G401 (cell line): ENCODE measurements at regions not wholly inside any gene's neighbourhood (a gene's known extent, or its start where the extent isn't known, plus 50 kb on each side); places are given as distances from the start of the nearest gene placed in this dataset.

ENCODE experiments used
- DNase-seq: peaks from one replicate; pipeline ENCODE4 v3.0.0-alpha.2; 2015; ENCODE audit warnings: low spot score
- in situ Hi-C: cut with HindIII; loops from 2 replicates; pipeline ENCODE4 v1.10.0; 2016; ENCODE audit warnings: low sequenced_read_pairs, mixed read lengths

GRCh38 chr2:56086336-56086735 is 97.5 kb upstream of the CCDC85A start:
- in situ Hi-C loops, result no loop called here
- DNase-seq, result no peak

DNA sequence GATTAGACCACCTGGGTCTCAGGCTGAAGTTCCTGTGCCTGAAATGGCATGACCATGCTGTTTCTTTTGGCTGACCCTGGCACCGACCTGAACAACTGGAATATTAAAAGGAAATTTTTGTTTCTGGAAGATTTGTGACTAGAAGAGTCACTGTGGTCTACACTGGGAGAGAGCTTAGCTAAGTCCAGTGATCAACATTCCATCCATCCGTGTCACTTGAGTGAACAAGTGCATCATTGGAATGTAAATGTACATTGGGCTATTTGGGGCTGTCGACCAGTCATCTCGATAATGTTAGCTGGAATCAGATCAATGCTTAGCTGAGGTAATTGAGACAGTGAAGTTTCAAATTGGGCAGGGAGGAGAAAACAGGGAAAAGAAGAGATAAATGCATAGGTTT is 95.4 kb upstream of the CCDC85A start:
- no peak for DNase-seq
- in situ Hi-C loops, result no loop called here

- in situ Hi-C loops, result no loop called here
Measured at GRCh38 chr2:56089931-56090330, 93.9 kb upstream of the CCDC85A start.

DNA sequence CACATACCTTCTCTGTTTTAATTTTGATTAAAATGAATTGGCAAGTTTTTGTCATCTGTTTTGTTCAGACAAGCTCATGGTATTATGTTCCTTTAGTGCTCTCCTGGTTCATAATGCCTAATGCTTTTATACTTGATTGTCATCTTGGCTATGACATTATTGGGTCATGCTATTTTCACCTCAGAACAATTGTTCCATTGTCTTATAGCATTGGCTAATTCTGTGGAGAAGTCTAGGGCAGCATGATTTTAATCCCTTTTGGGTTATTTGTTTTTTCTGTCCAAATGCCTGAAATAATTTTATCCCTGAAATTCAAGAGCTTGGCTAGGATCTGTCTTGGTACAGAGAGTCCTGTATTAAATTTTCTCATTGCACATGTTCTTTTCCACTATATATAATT is 83.8 kb upstream of the CCDC85A start:
- DNase-seq, result no peak
- in situ Hi-C loops, result no loop called here

More at GRCh38 chr2:56089931-56090330, 93.9 kb upstream of the CCDC85A start:
- no peak for DNase-seq

- in situ Hi-C loops, result no loop called here
Measured at GRCh38 chr2:56100791-56101312, 82.9 kb upstream of the CCDC85A start.

GRCh38 chr2:56102098-56102497 is 81.7 kb upstream of the CCDC85A start:
- no peak for DNase-seq
- in situ Hi-C loops, result no loop called here

More at GRCh38 chr2:56100791-56101312, 82.9 kb upstream of the CCDC85A start:
- no peak for DNase-seq

- no peak for DNase-seq
- in situ Hi-C loops, result no loop called here
Measured at GRCh38 chr2:56102866-56103265, 80.9 kb upstream of the CCDC85A start.

DNA sequence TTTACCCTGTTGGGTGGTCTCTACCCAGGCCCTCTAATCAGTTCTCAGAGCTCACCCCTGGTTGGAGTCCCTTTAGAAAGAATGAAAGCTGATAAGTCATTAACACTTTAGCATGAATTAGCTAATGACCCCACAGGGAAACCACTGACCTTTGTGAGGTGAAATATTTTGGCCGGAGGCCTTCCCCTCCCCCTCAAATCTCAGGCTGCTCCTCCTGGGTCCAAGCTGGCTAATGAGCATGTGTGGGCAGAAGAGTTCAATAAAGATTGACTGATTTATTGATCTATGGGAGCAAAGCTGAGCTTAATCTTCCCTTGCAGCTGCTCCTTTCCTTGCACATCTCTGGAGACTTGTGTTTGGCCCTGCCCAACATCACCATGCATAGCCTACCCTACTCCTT is 78.8 kb upstream of the CCDC85A start:
- DNase-seq, result no peak
- in situ Hi-C loops, result no loop called here

DNA sequence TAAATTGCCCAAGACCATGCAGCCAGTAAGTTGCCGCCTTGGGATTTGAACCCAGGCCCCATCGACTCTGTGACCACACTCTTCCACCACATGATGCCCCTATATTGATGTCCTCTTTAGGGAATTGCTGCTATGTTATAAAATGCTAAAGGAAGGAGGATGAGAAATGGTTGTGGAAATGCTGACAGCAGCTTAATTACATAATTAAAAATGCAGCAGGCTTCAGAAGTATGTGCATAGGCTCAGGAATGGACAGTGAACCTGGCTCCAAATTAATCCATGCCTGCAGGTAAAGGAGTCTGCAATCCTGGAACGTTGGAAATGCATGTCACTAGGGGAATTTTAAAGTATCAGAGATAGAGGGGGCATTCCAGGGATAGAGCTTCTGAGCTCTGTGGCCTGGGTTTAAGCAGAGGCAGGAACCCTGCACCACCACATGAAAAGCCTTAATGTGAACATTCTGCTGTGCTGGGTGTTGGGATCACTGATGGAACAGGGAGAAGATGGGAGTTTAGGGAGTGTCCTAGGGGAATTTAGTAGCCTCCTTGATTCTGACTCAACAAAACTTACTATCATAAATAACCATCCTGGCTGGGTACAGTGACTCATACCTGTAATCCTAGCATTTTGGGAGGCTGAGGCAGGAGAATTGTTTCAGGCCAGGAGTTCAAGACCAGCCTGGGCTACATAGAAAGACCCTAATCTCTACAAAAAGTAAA is 76.1 kb upstream of the CCDC85A start:
- DNase-seq, result no peak
- in situ Hi-C loops, result no loop called here

DNA sequence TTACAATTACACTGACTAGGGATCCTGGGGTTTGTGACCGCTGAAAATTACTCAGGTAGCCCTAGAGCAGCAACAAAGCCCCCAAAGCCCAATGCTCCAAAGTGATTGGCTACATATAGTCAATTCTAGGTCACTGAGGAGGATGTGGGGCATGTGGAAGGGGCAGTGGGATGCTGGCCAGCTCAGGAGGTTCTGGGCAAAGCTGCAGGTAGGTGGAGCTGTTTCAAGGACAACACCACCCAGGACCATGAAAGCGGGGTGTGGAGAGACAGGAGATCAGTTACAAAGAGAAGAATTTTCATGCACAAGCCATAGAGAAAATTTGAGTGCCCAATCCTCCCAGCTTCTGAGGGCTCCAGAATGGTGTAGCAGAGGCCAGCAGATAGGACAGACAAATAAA is 75.0 kb upstream of the CCDC85A start:
- in situ Hi-C loops, result no loop called here
- no peak for DNase-seq

DNA sequence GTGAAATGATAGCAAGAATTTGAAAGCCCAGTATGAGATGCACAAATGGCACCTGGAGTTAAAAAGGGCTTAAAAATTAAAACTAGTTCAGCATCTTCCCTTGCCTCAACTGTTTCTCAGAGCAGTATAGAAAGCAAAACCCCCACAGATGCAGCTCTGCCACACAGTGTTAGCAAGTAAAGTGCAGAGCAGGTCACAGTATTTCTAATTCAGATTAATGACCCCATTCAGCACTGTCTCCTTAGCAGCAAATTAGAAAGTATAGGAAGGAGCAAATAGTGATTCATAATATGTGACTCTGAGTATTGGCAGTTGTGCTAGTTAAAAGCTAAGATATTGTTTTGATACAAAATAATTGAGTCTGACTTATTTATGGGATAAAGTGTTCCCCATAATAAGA is 73.8 kb upstream of the CCDC85A start:
- no peak for DNase-seq
- in situ Hi-C loops, result no loop called here

- in situ Hi-C loops, result no loop called here
- DNase-seq, result no peak
Measured at GRCh38 chr2:56113382-56113975, 70.3 kb upstream of the CCDC85A start.

GRCh38 chr2:56117764-56118163 is 66.0 kb upstream of the CCDC85A start:
- in situ Hi-C loops, result no loop called here
- no peak for DNase-seq

DNA sequence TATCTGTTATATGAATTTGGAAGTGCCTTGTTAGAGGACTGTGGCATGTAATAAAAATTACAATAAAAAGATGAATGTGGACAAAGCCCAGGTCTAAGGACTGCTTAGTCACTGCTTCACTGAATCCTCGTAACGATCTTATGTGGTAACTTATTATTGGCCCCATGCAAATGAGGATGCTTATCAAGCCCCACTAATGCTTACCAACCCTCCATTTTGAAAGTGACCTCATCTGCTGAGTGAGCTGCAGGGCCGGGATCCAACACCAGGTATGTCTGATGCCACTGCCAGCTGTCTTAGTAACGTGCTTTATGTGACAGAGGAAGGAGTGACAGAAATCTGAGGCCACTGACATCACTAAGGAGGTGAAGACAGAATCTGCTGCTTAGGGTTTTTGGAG is 65.3 kb upstream of the CCDC85A start:
- in situ Hi-C loops, result no loop called here
- DNase-seq, result no peak

GRCh38 chr2:56121995-56122394 is 61.8 kb upstream of the CCDC85A start:
- no peak for DNase-seq
- in situ Hi-C loops, result no loop called here

- in situ Hi-C loops, result no loop called here
- DNase-seq, result no peak
Measured at GRCh38 chr2:56123538-56123937, 60.3 kb upstream of the CCDC85A start.

GRCh38 chr2:56127010-56127409 is 56.8 kb upstream of the CCDC85A start:
- in situ Hi-C loops, result no loop called here
- no peak for DNase-seq

DNA sequence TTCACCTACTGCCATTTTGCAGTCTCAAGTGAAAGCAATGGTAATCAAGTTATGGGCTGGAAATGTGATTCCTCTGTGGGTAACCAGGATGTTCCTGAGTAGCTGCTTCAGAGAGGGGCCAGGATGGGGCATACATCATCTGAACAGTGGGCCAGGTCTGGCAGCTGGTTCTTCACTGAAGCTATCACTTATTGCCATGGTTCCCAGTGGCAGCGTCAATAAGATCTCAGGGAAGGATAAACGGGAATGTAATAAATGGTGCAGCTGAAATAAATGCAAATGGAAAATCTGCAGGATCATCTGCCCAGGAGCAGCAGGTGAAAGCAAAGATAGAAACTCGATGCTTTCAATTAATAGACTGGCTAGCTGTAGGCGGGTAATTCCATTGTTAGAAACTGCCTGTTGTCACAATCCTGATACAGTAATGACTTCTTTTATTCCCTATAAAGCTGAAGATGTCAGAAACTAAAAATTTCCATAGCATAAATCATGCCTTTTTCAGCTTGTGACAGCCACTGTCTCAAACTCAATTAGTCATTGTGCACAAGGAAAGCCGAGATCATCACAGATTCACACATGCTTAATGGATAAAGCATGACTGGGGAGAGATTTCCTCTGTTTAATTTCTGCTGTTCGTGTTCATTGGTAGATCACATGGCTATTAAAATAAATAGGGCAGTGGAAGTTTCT is 56.2 kb upstream of the CCDC85A start:
- no peak for DNase-seq
- in situ Hi-C loops, result no loop called here

DNA sequence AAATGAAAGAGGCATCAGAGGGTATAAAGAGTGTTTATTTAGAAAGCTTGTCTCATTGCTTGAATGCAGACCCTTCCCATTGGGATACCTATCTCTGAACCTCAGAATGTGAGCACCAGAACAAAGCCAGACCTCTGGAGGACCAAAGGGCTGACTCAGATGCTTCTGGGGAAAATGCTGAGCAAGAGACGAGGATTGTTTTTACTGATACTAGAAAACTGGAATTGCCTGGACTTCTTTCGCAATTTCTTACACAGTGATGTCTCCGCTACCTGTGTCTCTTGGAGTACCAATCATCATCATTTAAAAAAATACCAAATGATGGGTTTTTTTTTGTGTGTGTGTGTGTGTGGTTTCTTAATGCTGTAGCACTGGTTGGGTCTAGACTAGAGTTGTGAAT is 55.6 kb upstream of the CCDC85A start:
- in situ Hi-C loops, result no loop called here
- no peak for DNase-seq

- in situ Hi-C loops, result no loop called here
- peak; percentile 8 for DNase-seq
Measured at GRCh38 chr2:56130463-56131070, 53.2 kb upstream of the CCDC85A start.
